ENCODE measurements at regions not wholly inside any gene's neighbourhood (a gene's known extent, or its start where the extent isn't known, plus 50 kb on each side); places are given as distances from the start of the nearest gene placed in this dataset.
"Not testable (repeated sequence)": the region's sequence is repeated elsewhere in the genome, so short reads cannot be mapped to it uniquely, and the experiment has no call there.

DNA sequence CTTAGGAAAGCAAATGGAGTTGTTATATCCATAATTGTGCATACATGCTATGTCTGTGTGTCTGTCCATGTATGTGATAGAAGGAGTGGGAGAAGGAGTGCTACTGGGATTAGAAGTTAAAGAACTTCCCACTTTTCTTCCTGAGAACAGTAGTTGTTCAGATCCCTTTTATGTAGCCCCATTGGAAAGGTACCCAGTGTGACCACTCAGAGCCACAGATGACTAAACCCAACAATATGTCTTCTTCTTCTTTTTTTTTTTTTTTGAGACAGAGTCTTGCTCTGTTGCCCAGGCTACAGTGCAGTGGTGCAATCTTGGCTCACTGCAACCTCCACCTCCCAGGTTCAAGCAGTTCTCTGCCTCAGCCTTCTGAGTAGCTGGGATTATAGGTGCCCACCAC lies 176.7 kb upstream of the MAP1B start:
- TF ChIP-seq, protein P1, sequence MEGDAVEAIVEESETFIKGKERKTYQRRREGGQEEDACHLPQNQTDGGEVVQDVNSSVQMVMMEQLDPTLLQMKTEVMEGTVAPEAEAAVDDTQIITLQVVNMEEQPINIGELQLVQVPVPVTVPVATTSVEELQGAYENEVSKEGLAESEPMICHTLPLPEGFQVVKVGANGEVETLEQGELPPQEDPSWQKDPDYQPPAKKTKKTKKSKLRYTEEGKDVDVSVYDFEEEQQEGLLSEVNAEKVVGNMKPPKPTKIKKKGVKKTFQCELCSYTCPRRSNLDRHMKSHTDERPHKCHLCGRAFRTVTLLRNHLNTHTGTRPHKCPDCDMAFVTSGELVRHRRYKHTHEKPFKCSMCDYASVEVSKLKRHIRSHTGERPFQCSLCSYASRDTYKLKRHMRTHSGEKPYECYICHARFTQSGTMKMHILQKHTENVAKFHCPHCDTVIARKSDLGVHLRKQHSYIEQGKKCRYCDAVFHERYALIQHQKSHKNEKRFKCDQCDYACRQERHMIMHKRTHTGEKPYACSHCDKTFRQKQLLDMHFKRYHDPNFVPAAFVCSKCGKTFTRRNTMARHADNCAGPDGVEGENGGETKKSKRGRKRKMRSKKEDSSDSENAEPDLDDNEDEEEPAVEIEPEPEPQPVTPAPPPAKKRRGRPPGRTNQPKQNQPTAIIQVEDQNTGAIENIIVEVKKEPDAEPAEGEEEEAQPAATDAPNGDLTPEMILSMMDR (IDR thresholded peaks at IDR 0.05 in 8 of 11, conservative IDR thresholded peaks at IDR 0.05 in 3 of 11) = not testable (repeated sequence)
- TF ChIP-seq POLR2A, POLR2AphosphoS5 (IDR thresholded peaks at IDR 0.05): not testable (repeated sequence)

Data from spleen (tissue), 7 donors.